AG04450 (cell line): ENCODE measurements at regions not wholly inside any gene's neighbourhood (a gene's known extent, or its start where the extent isn't known, plus 50 kb on each side); places are given as distances from the start of the nearest gene placed in this dataset.

Experiments used
- CTCF ChIA-PET: fragments of 300-600, 350-600 bp; formaldehyde crosslinking; extraction: SDS; loops from one replicate; lab custom pipeline; 2022; ENCODE audit warnings: antibody characterized with exemption, inconsistent platforms; lab: Charles Lee
- POLR2A ChIA-PET: fragments of 350-600 bp; formaldehyde crosslinking; extraction: SDS; loops from one replicate; lab custom pipeline; 2021; ENCODE audit warnings: antibody characterized with exemption, inconsistent platforms; lab: Yijun Ruan, JAX
- DNase-seq: peaks from one replicate; pipeline ENCODE4 v3.0.0-alpha.2; 2011; ENCODE audit warnings: low read depth, low spot score
- H3K27ac ChIP-seq: one replicate; pipeline ENCODE4 v1.5.1; 2012; ENCODE audit warnings: low read depth, low read length, control low read depth
- H3K27me3 ChIP-seq: one replicate; pipeline ENCODE4 v1.6.0; 2012; ENCODE audit warnings: low read length; ENCODE audit not compliant: control insufficient read depth, insufficient read depth
- H3K4me3 ChIP-seq: 2 replicates; pipeline ENCODE4 v1.5.1; 2011; ENCODE audit warnings: mild to moderate bottlenecking, low read depth, low read length, control low read depth
- H3K9me3 ChIP-seq: 2 replicates; pipeline ENCODE4 v1.5.1; 2012; ENCODE audit warnings: low read length; ENCODE audit not compliant: control insufficient read depth, insufficient read depth
- TF ChIP-seq, protein P1 (sequence below): IDR thresholded peaks from 2 replicates; pipeline ENCODE4 v1.5.1; 2011; ENCODE audit warnings: low read depth, low read length, control low read depth, inconsistent platforms

DNA sequence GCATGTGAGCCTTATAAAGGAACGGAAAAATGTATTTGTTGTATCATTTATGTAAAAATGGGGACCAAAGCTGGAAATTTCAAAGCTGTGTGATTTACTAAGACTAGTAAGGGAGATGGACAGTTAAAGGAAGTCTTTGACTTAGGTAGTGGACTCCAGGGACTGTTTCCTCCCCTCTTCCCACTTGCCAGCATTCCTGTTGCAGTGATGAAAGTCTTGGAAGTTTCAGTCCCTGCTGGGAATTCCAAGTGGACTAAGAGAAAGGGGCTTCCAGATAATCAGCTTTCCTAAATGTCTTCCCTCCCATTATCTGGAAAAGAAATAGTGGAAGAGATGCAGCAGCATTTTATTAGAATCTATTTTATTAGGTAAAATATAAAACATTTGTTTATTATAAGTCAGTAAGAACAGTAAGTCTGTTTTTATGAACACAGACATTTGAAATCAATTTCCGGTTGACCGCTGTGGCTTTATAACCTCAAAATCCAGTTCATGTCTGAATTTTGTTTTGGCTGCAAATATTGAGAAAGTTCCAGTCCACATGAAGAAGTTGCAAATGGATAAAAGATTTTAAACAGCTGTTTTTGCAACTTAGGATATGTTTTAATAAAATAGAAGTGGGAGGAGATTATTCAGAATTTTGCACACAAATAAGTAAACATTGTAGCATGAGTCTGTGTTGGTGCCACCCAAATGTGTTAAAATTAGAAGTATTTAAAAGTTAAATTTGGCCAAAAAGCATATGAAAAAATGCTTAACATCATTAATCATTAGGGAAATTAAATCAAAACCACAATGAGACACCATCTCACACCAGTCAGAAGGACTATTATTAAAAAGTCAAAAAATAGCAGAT is 141.8 kb downstream of the IL20RB start:
- ChIA-PET POLR2A (no interaction called here), CTCF (interaction anchor here (1.5 to 4.0 kb wide), 2 partner anchors 9 to 872 kb away, joined by 5 to 18 read pairs; no protein-coding TSS in a partner anchor)
- TF ChIP-seq, protein P1, sequence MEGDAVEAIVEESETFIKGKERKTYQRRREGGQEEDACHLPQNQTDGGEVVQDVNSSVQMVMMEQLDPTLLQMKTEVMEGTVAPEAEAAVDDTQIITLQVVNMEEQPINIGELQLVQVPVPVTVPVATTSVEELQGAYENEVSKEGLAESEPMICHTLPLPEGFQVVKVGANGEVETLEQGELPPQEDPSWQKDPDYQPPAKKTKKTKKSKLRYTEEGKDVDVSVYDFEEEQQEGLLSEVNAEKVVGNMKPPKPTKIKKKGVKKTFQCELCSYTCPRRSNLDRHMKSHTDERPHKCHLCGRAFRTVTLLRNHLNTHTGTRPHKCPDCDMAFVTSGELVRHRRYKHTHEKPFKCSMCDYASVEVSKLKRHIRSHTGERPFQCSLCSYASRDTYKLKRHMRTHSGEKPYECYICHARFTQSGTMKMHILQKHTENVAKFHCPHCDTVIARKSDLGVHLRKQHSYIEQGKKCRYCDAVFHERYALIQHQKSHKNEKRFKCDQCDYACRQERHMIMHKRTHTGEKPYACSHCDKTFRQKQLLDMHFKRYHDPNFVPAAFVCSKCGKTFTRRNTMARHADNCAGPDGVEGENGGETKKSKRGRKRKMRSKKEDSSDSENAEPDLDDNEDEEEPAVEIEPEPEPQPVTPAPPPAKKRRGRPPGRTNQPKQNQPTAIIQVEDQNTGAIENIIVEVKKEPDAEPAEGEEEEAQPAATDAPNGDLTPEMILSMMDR: no peak
- Histone ChIP-seq H3K27ac (no peak overlapping the region), H3K9me3 (no peaks in the 10 kb centered on the region), H3K27me3 (no peaks in the 10 kb centered on the region), H3K4me3 (no peak overlapping the region)
- DNase-seq: no peak

DNA sequence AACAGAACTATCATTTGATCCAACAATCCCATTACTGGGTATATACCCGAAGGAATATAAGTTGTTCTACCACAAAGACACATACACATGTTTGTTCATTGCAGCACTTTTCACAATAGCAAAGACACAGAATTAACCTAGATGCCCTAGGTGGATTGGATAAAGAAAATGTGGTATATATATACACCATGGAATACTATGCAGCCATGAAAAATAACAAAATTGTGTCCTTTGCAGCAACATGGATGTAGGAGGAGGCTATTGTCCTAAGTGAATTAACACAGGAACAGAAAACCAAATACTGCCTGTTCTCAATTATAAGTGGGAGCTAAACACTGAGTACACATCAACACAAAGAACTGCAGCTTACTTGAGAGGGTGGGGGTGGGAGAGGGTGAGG is 142.5 kb downstream of the IL20RB start:
- Histone ChIP-seq H3K9me3 (no peaks in the 10 kb centered on the region), H3K4me3 (no peak overlapping the region), H3K27me3 (no peaks in the 10 kb centered on the region), H3K27ac (no peak overlapping the region)
- CTCF ChIA-PET: interaction anchor here (0.8 to 1.5 kb wide), 3 partner anchors 10 to 871 kb away, joined by 5 to 7 read pairs (median 6); no protein-coding TSS in a partner anchor
- POLR2A ChIA-PET: no interaction called here
- no peak for DNase-seq
- TF ChIP-seq, protein P1: no peak

DNA sequence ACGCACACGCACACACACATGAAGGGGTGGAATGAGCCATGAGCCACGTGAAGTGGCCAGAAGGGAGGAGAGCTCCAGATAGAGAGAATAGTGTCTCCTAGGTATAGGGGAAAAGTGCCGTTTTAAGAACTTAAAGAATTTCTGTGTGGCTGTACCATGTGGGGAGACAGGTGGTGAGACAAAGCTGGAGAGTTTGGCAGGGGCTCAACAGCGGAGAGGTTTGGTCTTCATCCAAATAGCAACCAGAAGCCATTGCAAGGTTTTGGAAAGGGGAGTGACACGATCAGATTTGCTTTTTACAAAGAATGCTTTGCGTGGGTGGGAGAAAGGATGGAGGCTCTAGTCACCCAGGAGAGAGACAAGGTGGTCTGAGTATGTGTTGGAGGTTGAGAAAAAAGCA is 146.0 kb downstream of the IL20RB start:
- TF ChIP-seq, protein P1: no peak
- H3K27me3 ChIP-seq: peaks cover 8% of the 10 kb centered on the region
- H3K27ac ChIP-seq: no peak overlapping the region
- H3K4me3 ChIP-seq: no peak overlapping the region
- ChIA-PET CTCF (interaction anchor here (2.2 kb wide), 1 partner anchor 8 kb away, joined by 8 read pairs; no protein-coding TSS in a partner anchor), POLR2A (no interaction called here)
- no peak for DNase-seq
- H3K9me3 ChIP-seq: no peaks in the 10 kb centered on the region

DNA sequence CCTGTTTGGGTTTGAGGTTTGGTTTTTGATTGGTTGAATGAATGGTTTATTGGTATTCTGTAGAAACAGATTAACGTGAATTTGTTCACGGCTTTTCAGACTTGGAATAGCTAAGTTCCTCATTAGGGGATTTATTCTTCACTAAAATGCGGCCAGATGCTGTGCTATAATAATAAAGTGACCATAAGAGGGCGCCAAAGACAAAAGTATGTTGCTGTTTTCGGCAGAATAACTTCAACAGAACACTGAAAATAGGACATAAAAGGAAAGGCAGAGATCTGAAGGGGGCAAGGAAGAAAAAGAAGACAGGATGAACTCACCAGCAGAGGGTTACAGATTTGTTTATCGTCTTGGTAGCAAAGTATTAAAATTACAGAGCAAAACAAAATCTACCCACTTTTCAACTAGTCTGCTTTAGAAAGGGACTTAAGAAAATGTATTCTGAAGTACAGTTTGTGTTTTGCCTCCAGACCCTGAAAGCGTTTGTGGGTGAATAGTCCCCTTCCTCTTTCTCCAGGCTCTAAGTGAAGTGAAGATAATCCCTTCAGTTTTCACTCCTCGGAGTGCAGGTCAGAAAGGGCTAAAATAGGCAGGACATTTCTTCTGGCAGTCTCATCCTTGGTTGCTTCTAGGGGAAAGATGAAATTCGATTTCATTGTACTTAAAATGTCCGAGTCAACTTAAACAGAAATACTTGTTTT is 147.6 kb downstream of the IL20RB start:
- no peaks in the 10 kb centered on the region for H3K9me3 ChIP-seq
- H3K27ac ChIP-seq: no peak overlapping the region
- CTCF ChIA-PET: interaction anchor here (0.6 to 3.5 kb wide), 29 partner anchors 9 to 1810 kb away, joined by 3 to 57 read pairs (median 5); no protein-coding TSS in a partner anchor
- POLR2A ChIA-PET: no interaction called here
- no peak overlapping the region for H3K4me3 ChIP-seq
- TF ChIP-seq, protein P1: peak; percentile 71
- DNase-seq: peak; percentile 30
- peaks cover 8% of the 10 kb centered on the region for H3K27me3 ChIP-seq
